ENCODE measurements at regions not wholly inside any gene's neighbourhood (a gene's known extent, or its start where the extent isn't known, plus 50 kb on each side); places are given as distances from the start of the nearest gene placed in this dataset.

DNA sequence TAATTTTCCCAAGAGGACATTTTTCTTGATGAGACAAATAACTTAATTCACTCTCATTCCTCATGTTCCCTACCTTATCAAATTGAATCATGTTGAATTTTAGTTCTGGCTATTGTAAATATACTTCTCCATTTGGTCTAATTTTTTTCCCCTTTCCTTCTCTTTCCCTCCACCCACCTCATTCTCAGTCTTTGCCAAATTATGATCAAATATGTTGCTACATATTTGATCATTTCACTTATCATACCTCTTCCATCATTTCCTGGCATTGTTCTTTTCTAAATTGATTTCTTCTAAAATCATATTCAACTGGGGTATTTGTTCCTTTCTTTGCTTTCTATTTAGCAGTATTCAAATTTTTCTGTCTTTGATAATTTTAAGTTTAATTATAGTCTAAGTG lies 52.3 kb downstream of the HDGFL1 start:
- no peak for DNase-seq (ENCODE audit: low spot score)
- no peak overlapping the region for H3K27ac ChIP-seq
- no peak for TF ChIP-seq CTCF (IDR thresholded peaks at IDR 0.05)
- H3K4me3 ChIP-seq = no peak overlapping the region

GRCh38 chr6:22622351-22622750 lies 53.0 kb downstream of the HDGFL1 start:
- no peak overlapping the region for H3K27ac ChIP-seq
- no peak for DNase-seq (ENCODE audit: low spot score)
- no peak overlapping the region for H3K4me3 ChIP-seq
- no peak for TF ChIP-seq CTCF (IDR thresholded peaks at IDR 0.05)

- no peak overlapping the region for H3K4me3 ChIP-seq
- no peak overlapping the region for H3K27ac ChIP-seq
- DNase-seq (ENCODE audit: low spot score) = no peak
- TF ChIP-seq CTCF (IDR thresholded peaks at IDR 0.05) = no peak
Measured at GRCh38 chr6:22622813-22623212, 53.4 kb downstream of the HDGFL1 start.

- H3K4me3 ChIP-seq = no peak overlapping the region
- DNase-seq (ENCODE audit: low spot score) = no peak
- TF ChIP-seq CTCF (IDR thresholded peaks at IDR 0.05) = no peak
- no peak overlapping the region for H3K27ac ChIP-seq
Measured at GRCh38 chr6:22627644-22628043, 58.3 kb downstream of the HDGFL1 start.

DNA sequence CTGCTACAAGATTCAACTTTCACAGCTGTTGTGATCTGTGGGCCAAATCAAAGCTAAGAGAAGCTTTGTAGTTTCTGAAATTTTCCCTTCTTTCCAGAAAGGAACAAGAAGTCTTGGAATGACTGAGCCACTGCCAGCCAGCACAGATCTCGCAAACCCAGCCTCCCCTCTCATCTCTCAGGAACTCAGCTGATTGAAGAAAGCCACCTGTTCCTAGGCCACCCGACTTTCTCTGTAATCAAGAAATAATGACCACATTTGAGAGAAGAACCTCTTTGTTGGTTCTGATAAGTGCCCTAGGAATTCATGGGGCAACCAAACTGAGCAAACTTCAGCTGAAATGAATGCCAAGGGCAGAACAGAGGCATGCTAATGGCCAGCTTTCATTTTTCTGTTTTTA lies 61.7 kb downstream of the HDGFL1 start:
- Histone ChIP-seq H3K27ac (peak overlapping the region in 1 of 2 donors; percentile 19), H3K4me3 (peak overlapping the region; percentile 49)
- no peak for DNase-seq (ENCODE audit: low spot score)
- TF ChIP-seq CTCF (IDR thresholded peaks at IDR 0.05) = no peak

DNA sequence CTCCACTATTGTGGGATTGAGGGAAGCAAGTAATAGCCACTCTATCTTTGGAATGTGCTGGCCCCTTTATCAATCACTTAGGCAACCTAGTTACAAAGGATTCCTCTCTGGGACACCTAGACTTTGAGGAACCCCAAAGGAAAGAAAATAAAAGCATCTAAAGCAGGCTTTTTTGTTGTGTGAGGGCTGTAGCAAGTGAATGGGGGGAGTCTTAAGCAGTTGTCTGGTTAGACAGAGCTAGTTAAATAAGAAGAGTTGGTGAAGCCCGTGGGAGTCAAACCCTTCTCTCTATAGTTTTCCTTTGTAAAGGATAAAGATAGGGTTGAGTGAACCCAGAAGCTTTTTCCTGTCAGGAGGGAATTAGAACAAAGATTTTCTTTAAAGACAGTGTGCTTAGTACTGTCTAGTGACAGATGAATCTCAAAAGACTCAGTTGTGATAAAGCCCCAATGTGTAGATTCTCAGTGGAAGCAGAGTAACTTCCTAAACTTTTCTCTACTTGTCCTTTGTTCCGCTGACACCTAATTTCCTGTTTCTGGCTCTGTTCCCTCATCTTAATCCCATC lies 63.3 kb downstream of the HDGFL1 start:
- Histone ChIP-seq H3K4me3 (no peak overlapping the region), H3K27ac (no peak overlapping the region)
- TF ChIP-seq CTCF (IDR thresholded peaks at IDR 0.05) = no peak
- no peak for DNase-seq (ENCODE audit: low spot score)

GRCh38 chr6:22636452-22636851 lies 67.1 kb downstream of the HDGFL1 start:
- no peak overlapping the region for H3K27ac ChIP-seq
- no peak for DNase-seq (ENCODE audit: low spot score)
- TF ChIP-seq CTCF (IDR thresholded peaks at IDR 0.05) = no peak
- H3K4me3 ChIP-seq = no peak overlapping the region

Measured in coronary artery (tissue), 2 donors.